H9 (cell line): ENCODE measurements at regions not wholly inside any gene's neighbourhood (a gene's known extent, or its start where the extent isn't known, plus 50 kb on each side); places are given as distances from the start of the nearest gene placed in this dataset.

ENCODE experiments used
- DNase-seq: peaks from one replicate; pipeline ENCODE4 v3.0.0-alpha.2; 2017
- H2AFZ ChIP-seq: one replicate; pipeline ENCODE4 v1.6.1; 2013; ENCODE audit warnings: mild to moderate bottlenecking, low read length, control low read depth, moderate library complexity
- H2AK5ac ChIP-seq: 2 replicates; pipeline ENCODE4 v1.6.1; 2013; ENCODE audit warnings: low read length, control low read depth, mixed read lengths; ENCODE audit not compliant: insufficient read length
- H2BK120ac ChIP-seq: one replicate; pipeline ENCODE4 v1.6.1; 2013; ENCODE audit warnings: low read depth, mild to moderate bottlenecking, low read length, control low read depth, inconsistent platforms; ENCODE audit not compliant: poor library complexity, severe bottlenecking
- H2BK12ac ChIP-seq: 2 replicates; pipeline ENCODE4 v1.6.1; 2013; ENCODE audit warnings: low read length, control low read depth, mixed read lengths, low read depth; ENCODE audit not compliant: insufficient read length
- H2BK15ac ChIP-seq: 2 replicates; pipeline ENCODE4 v1.6.1; 2013; ENCODE audit warnings: low read depth, low read length, control low read depth
- H2BK20ac ChIP-seq: one replicate; pipeline ENCODE4 v1.6.1; 2013; ENCODE audit warnings: low read depth, mild to moderate bottlenecking, low read length, control low read depth, inconsistent platforms; ENCODE audit not compliant: poor library complexity, severe bottlenecking
- H2BK5ac ChIP-seq: 2 replicates; pipeline ENCODE4 v1.6.1; 2013; ENCODE audit warnings: low read length, control low read depth, mixed read lengths; ENCODE audit not compliant: insufficient read length
- H3K14ac ChIP-seq: 2 replicates; pipeline ENCODE4 v1.6.1; 2013; ENCODE audit warnings: low read length, control low read depth; ENCODE audit not compliant: insufficient read depth
- H3K18ac ChIP-seq: 2 replicates; pipeline ENCODE4 v1.6.1; 2013; ENCODE audit warnings: low read depth, mild to moderate bottlenecking, mixed read lengths, low read length, control low read depth; ENCODE audit not compliant: insufficient read length
- H3K23ac ChIP-seq: 2 replicates; pipeline ENCODE4 v1.6.1; 2013; ENCODE audit warnings: low read length, control low read depth, mixed read lengths, low read depth; ENCODE audit not compliant: insufficient read length
- H3K23me2 ChIP-seq: 2 replicates; pipeline ENCODE4 v1.6.1; 2013; ENCODE audit warnings: low read depth, mild to moderate bottlenecking, mixed read lengths, low read length, control low read depth; ENCODE audit not compliant: insufficient read length, poor library complexity, severe bottlenecking
- H3K27ac ChIP-seq: 2 replicates; pipeline ENCODE4 v1.5.1; 2013; ENCODE audit warnings: low read length, control low read depth, mixed read lengths, low read depth; ENCODE audit not compliant: insufficient read length
- H3K27me3 ChIP-seq: 2 replicates; pipeline ENCODE4 v1.6.1; 2013; ENCODE audit warnings: low read length, control low read depth, inconsistent platforms; ENCODE audit not compliant: insufficient read depth
- H3K4ac ChIP-seq: 2 replicates; pipeline ENCODE4 v1.6.1; 2013; ENCODE audit warnings: low read depth, mild to moderate bottlenecking, control low read depth, inconsistent platforms, low read length, moderate library complexity
- H3K4me1 ChIP-seq: 2 replicates; pipeline ENCODE4 v1.6.1; 2013; ENCODE audit warnings: low read length, control low read depth, inconsistent platforms; ENCODE audit not compliant: insufficient read depth
- H3K4me2 ChIP-seq: 2 replicates; pipeline ENCODE4 v1.6.1; 2013; ENCODE audit warnings: low read length, control low read depth, mixed read lengths; ENCODE audit not compliant: insufficient read length, insufficient read depth
- H3K56ac ChIP-seq: 2 replicates; pipeline ENCODE4 v1.6.1; 2013; ENCODE audit warnings: low read depth, mild to moderate bottlenecking, mixed read lengths, low read length, control low read depth; ENCODE audit not compliant: insufficient read length
- H3K79me1 ChIP-seq: 2 replicates; pipeline ENCODE4 v1.6.1; 2013; ENCODE audit warnings: low read depth, mild to moderate bottlenecking, moderate library complexity, low read length, control low read depth, inconsistent platforms; ENCODE audit not compliant: insufficient read depth, poor library complexity, severe bottlenecking
- H3K79me2 ChIP-seq: 2 replicates; pipeline ENCODE4 v1.6.1; 2013; ENCODE audit warnings: low read length, control low read depth, inconsistent platforms; ENCODE audit not compliant: insufficient read depth
- H3K9ac ChIP-seq: 2 replicates; pipeline ENCODE4 v1.6.1; 2013; ENCODE audit warnings: low read length, control low read depth, mixed read lengths; ENCODE audit not compliant: insufficient read length; ENCODE audit errors: extremely low read depth
- H3K9me3 ChIP-seq: one replicate; pipeline ENCODE4 v1.6.1; 2013; ENCODE audit warnings: low read depth, low read length, inconsistent platforms; ENCODE audit not compliant: control insufficient read depth
- H3T11ph ChIP-seq: one replicate; pipeline ENCODE4 v1.6.1; 2013; ENCODE audit warnings: mild to moderate bottlenecking, low read length, control low read depth, inconsistent platforms
- H4K20me1 ChIP-seq: one replicate; pipeline ENCODE4 v1.6.1; 2013; ENCODE audit not compliant: control insufficient read depth, insufficient read length, insufficient read depth
- H4K5ac ChIP-seq: 2 replicates; pipeline ENCODE4 v1.6.1; 2013; ENCODE audit warnings: low read depth, mild to moderate bottlenecking, mixed read lengths, low read length, control low read depth; ENCODE audit not compliant: insufficient read length
- H4K8ac ChIP-seq: replicated peaks from 2 replicates; pipeline ENCODE4 v1.6.1; 2013; ENCODE audit warnings: low read length, control low read depth, mixed read lengths, low read depth; ENCODE audit not compliant: insufficient read length
- H4K91ac ChIP-seq: 2 replicates; pipeline ENCODE4 v1.6.1; 2013; ENCODE audit warnings: low read depth, mild to moderate bottlenecking, moderate library complexity, mixed read lengths, low read length, control low read depth; ENCODE audit not compliant: insufficient read length
- H3K27ac Mint-ChIP-seq, 3 experiments: 2 replicates in 2 of 3; 3 replicates in 1 of 3; pipeline ENCODE4 v1.8.0; 2020 to 2021; ENCODE audit warnings: mixed read lengths in 3 of 3, mild to moderate bottlenecking in 1 of 3, moderate library complexity in 1 of 3
- H3K27me3 Mint-ChIP-seq: 2 replicates; pipeline ENCODE4 v1.8.0; 2021; ENCODE audit warnings: low read depth, mild to moderate bottlenecking, moderate library complexity, mixed read lengths
- H3K36me3 Mint-ChIP-seq, 3 experiments: 2 replicates in 2 of 3; 3 replicates in 1 of 3; pipeline ENCODE4 v1.8.0; 2020 to 2021; ENCODE audit warnings: low read depth in 3 of 3, mixed read lengths in 3 of 3; ENCODE audit not compliant: insufficient read depth in 1 of 3
- H3K4me1 Mint-ChIP-seq, 2 experiments: 2 replicates each; pipeline ENCODE4 v1.8.0; 2020; ENCODE audit warnings: mixed read lengths in 2 of 2
- H3K4me3 Mint-ChIP-seq, 2 experiments: 2 replicates in 1 of 2; 3 replicates in 1 of 2; pipeline ENCODE4 v1.8.0; 2020 to 2021; ENCODE audit warnings: mild to moderate bottlenecking in 2 of 2, mixed read lengths in 2 of 2, moderate library complexity in 1 of 2
- H3K9me3 Mint-ChIP-seq, 2 experiments: 2 replicates in 1 of 2; 3 replicates in 1 of 2; pipeline ENCODE4 v1.8.0; 2020; ENCODE audit warnings: mild to moderate bottlenecking in 2 of 2, mixed read lengths in 2 of 2, moderate library complexity in 1 of 2
- CTCF ChIP-seq: fragments of 200-600 bp; sonication (generic); conservative IDR thresholded peaks from 3 replicates; pipeline ENCODE4 v1.8.0; 2021; ENCODE audit warnings: antibody characterized with exemption, mild to moderate bottlenecking
- WGBS: extraction: QIAGEN DNeasy Blood & Tissue Kit; methylation state at CpG from one replicate; pipeline ENCODE4 v1.1.7; 2013; ENCODE audit warnings: missing lambda C conversion rate, low lambda C conversion rate, mixed read lengths; ENCODE audit not compliant: insufficient read length; ENCODE audit errors: extremely low coverage; 5-methylcytosine and 5-hydroxymethylcytosine counted together

- Histone ChIP-seq H4K20me1 (no peaks in the 10 kb centered on the region), H3K9ac (no peak overlapping the region), H3K56ac (no peak overlapping the region), H3K4me2 (no peak overlapping the region), H2BK15ac (no peak overlapping the region), H3K18ac (no peak overlapping the region), H3K27me3 (no peaks in the 10 kb centered on the region), H2BK12ac (no peak overlapping the region), H3K23me2 (no peaks in the 10 kb centered on the region), H2BK120ac (no peak overlapping the region), H3K27ac (no peak overlapping the region), H3K14ac (no peak overlapping the region), H3K4me1 (peaks cover 6% of the 10 kb centered on the region; the same call in 1 of the 2 replicates), H4K5ac (no peak overlapping the region), H3T11ph (no peak overlapping the region), H3K79me2 (no peaks in the 10 kb centered on the region), H3K9me3 (no peaks in the 10 kb centered on the region), H4K91ac (no peak overlapping the region), H3K4ac (no peak overlapping the region), H2BK5ac (no peak overlapping the region), H3K23ac (no peak overlapping the region), H2BK20ac (no peak overlapping the region), H4K8ac (no peak overlapping the region), H3K79me1 (no peaks in the 10 kb centered on the region), H2AK5ac (no peak overlapping the region), H2AFZ (no peak overlapping the region)
- H3K36me3 Mint-ChIP-seq: no peaks in the 10 kb centered on the region; a peak in 2 of 7 replicates
- no peak for TF ChIP-seq CTCF
- no peak overlapping the region for H3K27ac Mint-ChIP-seq
- no peaks in the 10 kb centered on the region; a peak in 1 of 5 replicates for H3K9me3 Mint-ChIP-seq
- no peak overlapping the region for H3K4me3 Mint-ChIP-seq
- no peak for DNase-seq
- H3K4me1 Mint-ChIP-seq: peaks cover 19 to 26% of the 10 kb centered on the region in 2 experiments
- no CpG with 5 or more reads among the region's 15 CpGs for WGBS
- no peaks in the 10 kb centered on the region; the same call in 1 of the 2 replicates for H3K27me3 Mint-ChIP-seq
These were observed 530.2 kb downstream of the SOX2 start for GRCh38 chr3:182241766-182242488.
